Central memory CD8-positive, alpha-beta T cell (primary cell): ENCODE measurements at regions not wholly inside any gene's neighbourhood (a gene's known extent, or its start where the extent isn't known, plus 50 kb on each side); places are given as distances from the start of the nearest gene placed in this dataset.

ENCODE experiments used
- ATAC-seq: fragments of 150-1000 bp; cut with Tn5 transposase; replicated peaks from 2 replicates; pipeline ENCODE4 v1.10.0; 2022; ENCODE audit warnings: mild to moderate bottlenecking, moderate FRiP score, moderate number of reproducible peaks; ENCODE audit not compliant: poor library complexity, severe bottlenecking; ENCODE audit errors: extremely low read depth
- DNase-seq, 2 donors: peaks; one replicate each; pipeline ENCODE4 v3.0.0; 2021; ENCODE audit warnings: low spot score in 2 of 2
- H3K27ac Mint-ChIP-seq: one replicate; pipeline ENCODE4 v1.8.0; 2022; ENCODE audit warnings: low read depth, mild to moderate bottlenecking, moderate library complexity, mixed read lengths
- H3K27me3 Mint-ChIP-seq: one replicate; pipeline ENCODE4 v1.8.0; 2022; ENCODE audit warnings: mixed read lengths
- H3K36me3 Mint-ChIP-seq: one replicate; pipeline ENCODE4 v1.8.0; 2022; ENCODE audit warnings: mild to moderate bottlenecking, moderate library complexity, mixed read lengths; ENCODE audit not compliant: insufficient read depth
- H3K4me1 Mint-ChIP-seq: one replicate; pipeline ENCODE4 v1.8.0; 2022; ENCODE audit warnings: mixed read lengths
- H3K4me3 Mint-ChIP-seq: one replicate; pipeline ENCODE4 v1.8.0; 2022; ENCODE audit warnings: mild to moderate bottlenecking, moderate library complexity, mixed read lengths
- H3K9me3 Mint-ChIP-seq: one replicate; pipeline ENCODE4 v1.8.0; 2022; ENCODE audit warnings: mixed read lengths

GRCh38 chr6:23589811-23590210 lies 536.2 kb upstream of the NRSN1 start:
- no peak for DNase-seq
- Mint-ChIP-seq H3K4me1 (no peaks in the 10 kb centered on the region), H3K36me3 (no peaks in the 10 kb centered on the region), H3K27me3 (no peaks in the 10 kb centered on the region), H3K4me3 (no peak overlapping the region), H3K27ac (no peak overlapping the region), H3K9me3 (peaks cover 13% of the 10 kb centered on the region)
- no peak for ATAC-seq

- no peaks in the 10 kb centered on the region for H3K4me1 Mint-ChIP-seq
- H3K9me3 Mint-ChIP-seq = peaks cover 19% of the 10 kb centered on the region
- DNase-seq (no peak), ATAC-seq (no peak)
- no peak overlapping the region for H3K4me3 Mint-ChIP-seq
- no peak overlapping the region for H3K27ac Mint-ChIP-seq
- H3K36me3 Mint-ChIP-seq = no peaks in the 10 kb centered on the region
- no peaks in the 10 kb centered on the region for H3K27me3 Mint-ChIP-seq
Observed at GRCh38 chr6:23590498-23591126, 535.4 kb upstream of the NRSN1 start.

DNA sequence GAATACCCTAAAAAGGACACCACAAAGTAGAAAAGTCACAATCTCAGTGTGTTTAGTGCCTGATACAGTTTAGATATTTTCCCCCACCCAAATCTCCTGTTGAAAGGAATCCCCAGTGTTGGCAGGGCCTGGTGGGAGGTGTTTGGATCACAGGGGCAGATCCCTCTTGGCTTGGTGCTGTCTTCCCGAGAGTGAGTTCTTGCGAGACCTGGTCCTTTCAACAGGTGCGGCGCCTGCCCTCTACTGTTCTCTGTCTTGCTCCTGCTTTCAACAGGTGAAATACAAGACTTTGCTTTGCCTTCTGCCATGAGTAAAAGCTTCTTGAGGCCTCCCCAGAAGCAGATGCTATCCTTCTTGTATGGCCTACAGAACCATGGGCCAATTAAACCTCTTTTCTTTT lies 534.3 kb upstream of the NRSN1 start:
- Mint-ChIP-seq H3K36me3 (no peaks in the 10 kb centered on the region), H3K4me3 (no peak overlapping the region), H3K9me3 (peaks cover 19% of the 10 kb centered on the region), H3K27me3 (no peaks in the 10 kb centered on the region), H3K4me1 (no peaks in the 10 kb centered on the region), H3K27ac (no peak overlapping the region)
- ATAC-seq (no peak), DNase-seq (no peak)

GRCh38 chr6:23600118-23600517 lies 525.9 kb upstream of the NRSN1 start:
- Mint-ChIP-seq H3K4me3 (no peak overlapping the region), H3K27me3 (no peaks in the 10 kb centered on the region), H3K27ac (no peak overlapping the region), H3K9me3 (peaks cover 25% of the 10 kb centered on the region), H3K36me3 (no peaks in the 10 kb centered on the region), H3K4me1 (no peaks in the 10 kb centered on the region)
- DNase-seq (no peak), ATAC-seq (no peak)

GRCh38 chr6:23601811-23602345 lies 524.1 kb upstream of the NRSN1 start:
- H3K36me3 Mint-ChIP-seq = no peaks in the 10 kb centered on the region
- no peak overlapping the region for H3K4me3 Mint-ChIP-seq
- H3K9me3 Mint-ChIP-seq = peaks cover 20% of the 10 kb centered on the region
- DNase-seq (no peak), ATAC-seq (no peak)
- H3K4me1 Mint-ChIP-seq = no peaks in the 10 kb centered on the region
- no peaks in the 10 kb centered on the region for H3K27me3 Mint-ChIP-seq
- no peak overlapping the region for H3K27ac Mint-ChIP-seq

DNA sequence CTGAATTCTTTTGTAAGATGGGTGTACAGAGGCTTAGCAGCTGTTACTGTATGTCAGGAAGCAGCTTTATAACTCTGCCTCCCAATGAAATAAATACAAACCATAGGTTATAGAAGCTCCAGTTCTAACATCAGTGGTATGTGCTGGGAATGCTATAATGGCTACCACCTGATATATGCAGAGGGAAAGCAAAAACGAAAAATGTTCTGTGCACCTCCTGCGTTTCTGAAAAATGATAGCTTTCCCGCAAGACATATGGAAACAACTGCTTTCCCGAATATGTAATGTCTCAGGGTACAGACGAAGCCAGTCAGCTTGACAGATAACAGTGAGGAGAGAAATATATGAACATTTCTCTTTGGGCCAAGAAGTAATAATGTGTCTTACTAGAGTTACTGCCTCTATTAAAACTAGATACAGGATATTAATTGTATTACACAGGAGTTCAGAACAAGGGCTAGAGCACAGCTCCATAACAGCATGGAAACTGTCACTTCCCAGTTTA lies 517.0 kb upstream of the NRSN1 start:
- Mint-ChIP-seq H3K9me3 (peaks cover 4% of the 10 kb centered on the region), H3K27me3 (no peaks in the 10 kb centered on the region)

GRCh38 chr6:23611776-23612381 lies 514.1 kb upstream of the NRSN1 start:
- H3K27me3 Mint-ChIP-seq = no peaks in the 10 kb centered on the region
- no peak for ATAC-seq
- no peak overlapping the region for H3K27ac Mint-ChIP-seq
- no peaks in the 10 kb centered on the region for H3K36me3 Mint-ChIP-seq
- H3K4me3 Mint-ChIP-seq = no peak overlapping the region
- H3K9me3 Mint-ChIP-seq = peaks cover 4% of the 10 kb centered on the region
- no peaks in the 10 kb centered on the region for H3K4me1 Mint-ChIP-seq
- no peak for DNase-seq

More for the DNA sequence above, 517.0 kb upstream of the NRSN1 start:
- H3K36me3 Mint-ChIP-seq = no peaks in the 10 kb centered on the region
- H3K4me3 Mint-ChIP-seq = no peak overlapping the region
- no peak overlapping the region for H3K27ac Mint-ChIP-seq
- H3K4me1 Mint-ChIP-seq = no peaks in the 10 kb centered on the region
- no peak for ATAC-seq
- DNase-seq = no peak

GRCh38 chr6:23618366-23618765 lies 507.6 kb upstream of the NRSN1 start:
- Mint-ChIP-seq H3K27me3 (no peaks in the 10 kb centered on the region), H3K4me1 (no peaks in the 10 kb centered on the region), H3K36me3 (no peaks in the 10 kb centered on the region), H3K9me3 (peaks cover 26% of the 10 kb centered on the region), H3K4me3 (no peak overlapping the region), H3K27ac (no peak overlapping the region)
- DNase-seq (no peak), ATAC-seq (no peak)

DNA sequence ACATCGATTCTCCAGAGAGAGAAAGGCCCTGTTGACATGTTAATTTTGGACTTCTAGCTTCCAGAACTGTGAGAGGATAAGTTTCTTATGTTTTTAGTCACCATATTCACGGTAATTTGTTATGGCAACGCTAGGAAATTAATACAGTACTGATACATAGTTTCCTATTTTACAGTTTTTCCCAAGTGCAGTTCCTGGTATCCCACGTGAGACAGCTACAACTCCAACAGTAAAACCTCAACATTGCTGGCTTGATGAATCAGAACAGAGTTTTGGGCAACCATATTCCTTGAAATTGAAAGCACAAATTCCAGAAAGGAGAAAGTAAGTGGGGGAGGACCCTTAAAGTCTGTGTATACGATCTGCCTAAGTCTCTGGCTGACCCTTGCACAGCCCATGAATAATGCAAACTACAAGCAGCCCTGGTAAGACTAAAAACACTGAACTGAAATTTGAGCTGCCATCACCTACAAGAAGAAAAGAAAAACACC lies 505.1 kb upstream of the NRSN1 start:
- Mint-ChIP-seq H3K4me1 (no peaks in the 10 kb centered on the region), H3K27me3 (no peaks in the 10 kb centered on the region), H3K9me3 (peaks cover 31% of the 10 kb centered on the region), H3K36me3 (no peaks in the 10 kb centered on the region), H3K27ac (no peak overlapping the region), H3K4me3 (no peak overlapping the region)
- no peak for ATAC-seq
- DNase-seq = no peak

DNA sequence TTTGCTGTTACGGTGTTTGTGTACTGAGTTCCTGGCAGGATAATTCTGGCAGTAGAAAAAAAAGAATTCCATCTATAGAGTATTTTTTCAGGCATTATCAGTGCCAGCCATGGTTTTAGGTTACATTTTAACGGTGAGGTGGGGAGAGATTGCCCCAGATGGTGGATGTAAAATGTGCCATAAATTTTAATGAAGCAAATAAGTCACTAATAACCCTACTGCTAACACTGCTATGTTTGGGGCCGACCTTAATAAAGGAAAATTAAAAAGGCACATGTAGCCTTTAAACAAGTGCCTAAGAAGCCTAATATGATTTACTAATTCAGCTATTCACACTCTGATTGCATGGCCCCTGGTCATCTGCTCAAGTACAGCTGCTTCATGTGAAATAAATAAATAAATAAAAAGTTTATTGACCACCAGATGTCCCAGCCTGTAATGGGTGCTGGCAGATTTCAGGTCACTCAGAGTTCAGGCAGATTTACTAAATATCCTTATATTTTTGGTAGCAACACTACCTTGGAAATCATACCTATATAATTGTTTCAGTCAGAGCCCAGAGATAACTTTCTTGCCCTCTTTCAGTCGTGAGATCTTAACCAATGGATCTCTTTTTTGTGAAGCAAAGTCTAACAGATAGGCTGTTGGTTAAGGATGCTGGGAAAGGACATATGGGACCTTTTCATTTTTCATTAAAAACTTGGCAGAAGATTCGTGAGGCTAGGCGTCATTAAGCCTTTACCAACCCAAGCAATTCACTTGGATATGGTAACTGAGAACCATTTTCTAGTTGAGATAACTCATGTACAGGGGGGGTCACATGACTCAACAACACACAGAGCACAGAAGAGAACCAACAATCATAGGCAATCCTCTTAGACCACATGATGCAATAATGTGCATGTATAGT lies 495.0 kb upstream of the NRSN1 start:
- ATAC-seq (no peak), DNase-seq (no peak)
- H3K9me3 Mint-ChIP-seq = peaks cover 7% of the 10 kb centered on the region
- H3K4me1 Mint-ChIP-seq = no peaks in the 10 kb centered on the region
- no peaks in the 10 kb centered on the region for H3K27me3 Mint-ChIP-seq
- no peak overlapping the region for H3K4me3 Mint-ChIP-seq
- no peak overlapping the region for H3K27ac Mint-ChIP-seq
- no peaks in the 10 kb centered on the region for H3K36me3 Mint-ChIP-seq

- Mint-ChIP-seq H3K4me1 (no peaks in the 10 kb centered on the region), H3K27me3 (no peaks in the 10 kb centered on the region), H3K36me3 (no peaks in the 10 kb centered on the region), H3K27ac (no peak overlapping the region), H3K9me3 (peaks cover 11% of the 10 kb centered on the region), H3K4me3 (no peak overlapping the region)
- ATAC-seq = no peak
- DNase-seq = no peak
Observed at GRCh38 chr6:23633996-23634395, 492.0 kb upstream of the NRSN1 start.

GRCh38 chr6:23635150-23635549 lies 490.9 kb upstream of the NRSN1 start:
- no peaks in the 10 kb centered on the region for H3K27me3 Mint-ChIP-seq
- no peak overlapping the region for H3K27ac Mint-ChIP-seq
- H3K4me1 Mint-ChIP-seq = no peaks in the 10 kb centered on the region
- H3K36me3 Mint-ChIP-seq = no peaks in the 10 kb centered on the region
- peaks cover 11% of the 10 kb centered on the region for H3K9me3 Mint-ChIP-seq
- no peak for DNase-seq
- no peak for ATAC-seq
- no peak overlapping the region for H3K4me3 Mint-ChIP-seq
